NT2/D1 (cell line): ENCODE measurements at regions not wholly inside any gene's neighbourhood (a gene's known extent, or its start where the extent isn't known, plus 50 kb on each side); places are given as distances from the start of the nearest gene placed in this dataset.

ENCODE experiments used
- SUZ12 ChIP-seq: IDR thresholded peaks from 2 replicates; pipeline ENCODE4 v1.6.1; 2011; ENCODE audit not compliant: insufficient read length, insufficient read depth; ENCODE audit errors: extremely low read depth
- YY1 ChIP-seq: IDR thresholded peaks from 2 replicates; pipeline ENCODE4 v1.6.1; 2011; ENCODE audit not compliant: insufficient read length, insufficient read depth

DNA sequence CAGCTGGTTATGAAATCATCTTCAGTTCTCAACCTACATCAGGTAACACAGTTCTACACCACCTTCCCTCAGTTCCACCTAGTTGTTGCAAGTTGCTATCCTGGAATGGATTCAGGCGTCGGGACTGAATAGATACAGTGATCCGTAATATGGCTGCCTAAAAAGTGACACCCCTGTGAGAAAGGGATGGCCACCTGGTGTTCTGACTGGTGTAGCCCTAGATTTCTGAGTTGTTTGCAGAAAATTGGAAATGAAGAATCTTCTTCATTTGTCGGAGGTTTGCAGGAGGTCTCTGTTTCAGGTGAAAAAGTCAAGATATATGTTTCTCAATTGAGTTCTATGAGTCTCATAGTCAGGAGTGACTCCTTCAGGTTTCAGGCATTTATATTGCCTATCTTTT lies 225.8 kb upstream of the ELAC2 start:
- TF ChIP-seq YY1 (no peak), SUZ12 (no peak)
